CD4-positive, alpha-beta T cell (primary cell): ENCODE measurements at regions not wholly inside any gene's neighbourhood (a gene's known extent, or its start where the extent isn't known, plus 50 kb on each side); places are given as distances from the start of the nearest gene placed in this dataset.

ENCODE experiments used
- ATAC-seq: fragments of 200-7000 bp; cut with Tn5 transposase; one replicate; pipeline ENCODE4 v1.10.0; 2022; ENCODE audit warnings: mild to moderate bottlenecking; ENCODE audit not compliant: poor library complexity
- CTCF ChIA-PET: fragments of 350-600 bp; sonication (Branson Sonifier 250); formaldehyde crosslinking; loops from one replicate; lab custom pipeline; 2021; ENCODE audit warnings: antibody characterized with exemption, inconsistent platforms; lab: Charles Lee
- POLR2A ChIA-PET: fragments of 350-600 bp; sonication (Branson Sonifier 250); formaldehyde crosslinking; loops from one replicate; lab custom pipeline; 2021; ENCODE audit warnings: antibody characterized with exemption, inconsistent platforms; lab: Charles Lee
- DNase-seq, 14 experiments: peaks; one replicate each; pipeline ENCODE4 v3.0.0-alpha.2; 2013 to 2020; ENCODE audit warnings: mixed read lengths in 2 of 14
- H3K27ac ChIP-seq, 2 donors: one replicate each; pipeline versions ENCODE4 v1.5.1 to v1.7.0; 2013; ENCODE audit warnings: low read length in 2 of 2, low read depth in 1 of 2, mild to moderate bottlenecking in 1 of 2
- H3K27me3 ChIP-seq, 2 experiments: 1 replicate in 1 of 2; 2 replicates in 1 of 2; pipeline versions ENCODE4 v1.6.1 to v1.7.0; 2013; ENCODE audit warnings: low read length in 2 of 2, control low read depth in 1 of 2, mild to moderate bottlenecking in 1 of 2, moderate library complexity in 1 of 2; ENCODE audit not compliant: insufficient read depth in 2 of 2, control insufficient read depth in 1 of 2
- H3K36me3 ChIP-seq: one replicate; pipeline ENCODE4 v1.6.1; 2013; ENCODE audit warnings: low read length, control low read depth; ENCODE audit not compliant: insufficient read depth
- H3K4me1 ChIP-seq: one replicate; pipeline ENCODE4 v1.6.1; 2013; ENCODE audit warnings: low read length, control low read depth; ENCODE audit not compliant: insufficient read depth
- H3K4me3 ChIP-seq: one replicate; pipeline ENCODE4 v1.5.1; 2013; ENCODE audit warnings: mild to moderate bottlenecking, low read length, moderate library complexity
- H3K9me3 ChIP-seq, 2 experiments: 1 replicate in 1 of 2; 2 replicates in 1 of 2; pipeline versions ENCODE4 v1.6.1 to v1.7.0; 2013; ENCODE audit warnings: low read length in 2 of 2, mild to moderate bottlenecking in 2 of 2, control low read depth in 1 of 2, moderate library complexity in 1 of 2; ENCODE audit not compliant: control insufficient read depth in 1 of 2, insufficient read depth in 1 of 2
- H3K27ac Mint-ChIP-seq: one replicate; pipeline ENCODE4 v1.8.0; 2020; ENCODE audit warnings: mixed read lengths
- H3K27me3 Mint-ChIP-seq: one replicate; pipeline ENCODE4 v1.8.0; 2021; ENCODE audit warnings: mixed read lengths
- H3K36me3 Mint-ChIP-seq: one replicate; pipeline ENCODE4 v1.8.0; 2021; ENCODE audit warnings: low read depth, mixed read lengths
- H3K4me1 Mint-ChIP-seq: one replicate; pipeline ENCODE4 v1.8.0; 2021; ENCODE audit warnings: low read depth, mixed read lengths
- H3K4me3 Mint-ChIP-seq: one replicate; pipeline ENCODE4 v1.8.0; 2020; ENCODE audit warnings: mild to moderate bottlenecking, mixed read lengths
- H3K9me3 Mint-ChIP-seq: one replicate; pipeline ENCODE4 v1.8.0; 2020; ENCODE audit warnings: mixed read lengths
- CTCF ChIP-seq: fragments of 200-600 bp; IDR thresholded peaks from one replicate; pipeline ENCODE4 v1.8.0; 2022; ENCODE audit warnings: antibody characterized with exemption, mild to moderate bottlenecking
- intact Hi-C, 2 experiments: fragments of 100-400 bp; cut with DNase I in 1 of 2; cut with micrococcal nuclease in 1 of 2; formaldehyde crosslinking; loops; one replicate each; pipeline versions ENCODE4 v1.15.1 to v1.9.0; 2023 to 2025; cut with DNase I, micrococcal nuclease

- Histone ChIP-seq H3K27me3 (no peaks in the 10 kb centered on the region), H3K4me1 (no peaks in the 10 kb centered on the region), H3K36me3 (no peaks in the 10 kb centered on the region), H3K4me3 (no peak overlapping the region), H3K27ac (no peak overlapping the region), H3K9me3 (peaks cover 0 to 3% of the 10 kb centered on the region in 2 experiments)
- H3K4me3 Mint-ChIP-seq = no peak overlapping the region
- no peaks in the 10 kb centered on the region for H3K36me3 Mint-ChIP-seq
- H3K9me3 Mint-ChIP-seq = no peaks in the 10 kb centered on the region
- H3K27ac Mint-ChIP-seq = no peak overlapping the region
- no peak for TF ChIP-seq CTCF
- no peaks in the 10 kb centered on the region for H3K27me3 Mint-ChIP-seq
- H3K4me1 Mint-ChIP-seq = no peaks in the 10 kb centered on the region
- CTCF ChIA-PET = no interaction called here
- intact Hi-C loops = no loop called here
- DNase-seq (no peak), ATAC-seq (no peak)
- POLR2A ChIA-PET = no interaction called here
Observed at GRCh38 chr13:83958531-83958930, 76.3 kb upstream of the SLITRK1 start.

- Histone ChIP-seq H3K27ac (no peak overlapping the region), H3K36me3 (no peaks in the 10 kb centered on the region), H3K4me3 (no peak overlapping the region), H3K9me3 (peaks cover 0 to 7% of the 10 kb centered on the region in 2 experiments), H3K4me1 (no peaks in the 10 kb centered on the region), H3K27me3 (no peaks in the 10 kb centered on the region)
- intact Hi-C loops = no loop called here
- Mint-ChIP-seq H3K27me3 (no peaks in the 10 kb centered on the region), H3K4me1 (no peaks in the 10 kb centered on the region), H3K36me3 (no peaks in the 10 kb centered on the region), H3K4me3 (no peak overlapping the region), H3K9me3 (no peaks in the 10 kb centered on the region), H3K27ac (no peak overlapping the region)
- no peak for DNase-seq
- no peak for ATAC-seq
- no peak for TF ChIP-seq CTCF
- ChIA-PET CTCF (no interaction called here), POLR2A (interaction anchor here (0.5 kb wide), 1 partner anchor 1853 kb away, joined by 3 read pairs; no protein-coding TSS in a partner anchor)
Observed at GRCh38 chr13:83955011-83955410, 72.7 kb upstream of the SLITRK1 start.

- Mint-ChIP-seq H3K36me3 (no peaks in the 10 kb centered on the region), H3K4me3 (no peak overlapping the region), H3K27ac (no peak overlapping the region), H3K9me3 (no peaks in the 10 kb centered on the region), H3K4me1 (no peaks in the 10 kb centered on the region), H3K27me3 (no peaks in the 10 kb centered on the region)
- Histone ChIP-seq H3K27me3 (no peaks in the 10 kb centered on the region), H3K4me1 (no peaks in the 10 kb centered on the region), H3K27ac (no peak overlapping the region), H3K9me3 (peaks cover 0 to 7% of the 10 kb centered on the region in 2 experiments), H3K4me3 (no peak overlapping the region), H3K36me3 (no peaks in the 10 kb centered on the region)
- ATAC-seq (no peak), DNase-seq (no peak)
- CTCF ChIA-PET = no interaction called here
- TF ChIP-seq CTCF = no peak
- POLR2A ChIA-PET = no interaction called here
- intact Hi-C loops = no loop called here
Observed at GRCh38 chr13:83953916-83954315, 71.6 kb upstream of the SLITRK1 start.
